K562 (cell line): ENCODE measurements at regions not wholly inside any gene's neighbourhood (a gene's known extent, or its start where the extent isn't known, plus 50 kb on each side); places are given as distances from the start of the nearest gene placed in this dataset.

Source experiments
- ATAC-seq: fragments of 200-7000 bp; cut with Tn5 transposase; 3 replicates; pipeline ENCODE4 v1.9.1; 2020; ENCODE audit warnings: moderate library complexity
- BruUV-seq: library from RNA; stranded (reverse); fragments of 400-500 nt; replicated peaks from 2 replicates; lab custom pipeline; 2021; lab: Mats Ljungman, UMichigan
- CTCF ChIA-PET: fragments of 300-600 bp; formaldehyde crosslinking; extraction: SDS; loops from one replicate; lab custom pipeline; 2021; ENCODE audit warnings: low intra/inter-chr PET ratio; lab: Yijun Ruan, JAX
- POLR2A ChIA-PET: fragments of 300-600, 350-650 bp; sonication (Branson Sonifier 250); formaldehyde crosslinking; extraction: SDS; loops from one replicate; lab custom pipeline; 2021; ENCODE audit warnings: antibody characterized with exemption, inconsistent platforms; lab: Yijun Ruan, JAX
- DNase-seq, 4 experiments: peaks; one replicate each; pipeline versions ENCODE4 v3.0.0 to v3.0.0-alpha.2; 2011 to 2018; ENCODE audit warnings: low spot score in 3 of 4, mixed read lengths in 3 of 4; ENCODE audit errors: extremely low read depth in 1 of 4
- FAIRE-seq: peaks from 2 replicates; lab custom pipeline; 2011; peaks lifted over from hg19 to GRCh38; lab: Jason Lieb, UNC
- H2AFZ ChIP-seq: 2 replicates; pipeline ENCODE4 v1.6.0; 2011; ENCODE audit warnings: low read depth, low read length, control low read depth, inconsistent platforms
- H3K27ac ChIP-seq: fragments of 200-600 bp; 3 replicates; pipeline ENCODE4 v1.8.0; 2011; ENCODE audit warnings: low read depth, mild to moderate bottlenecking, control low read depth, inconsistent platforms, low read length, moderate library complexity, mixed read lengths; ENCODE audit errors: extremely low read depth
- H3K27me3 ChIP-seq, 2 experiments: fragments of 300-600 bp in 1 of 2; 2 replicates in 1 of 2; 3 replicates in 1 of 2; pipeline versions ENCODE4 v1.6.0 to v1.8.0; 2011; ENCODE audit warnings: inconsistent platforms in 2 of 2, low read length in 2 of 2, mild to moderate bottlenecking in 1 of 2, mixed read lengths in 1 of 2, moderate library complexity in 1 of 2; ENCODE audit not compliant: control insufficient read depth in 2 of 2, insufficient read depth in 2 of 2
- H3K36me3 ChIP-seq: fragments of 300-600 bp; 3 replicates; pipeline ENCODE4 v1.8.0; 2011; ENCODE audit warnings: mild to moderate bottlenecking, low read length, inconsistent platforms; ENCODE audit not compliant: control insufficient read depth, insufficient read depth
- H3K4me1 ChIP-seq, 2 experiments: fragments of 200-600 bp in 1 of 2; replicated peaks in 1 of 2; 2 replicates in 1 of 2; 3 replicates in 1 of 2; pipeline versions ENCODE4 v1.5.1 to v1.8.0; 2011; ENCODE audit warnings: inconsistent platforms in 2 of 2, low read length in 2 of 2, mild to moderate bottlenecking in 1 of 2, mixed read lengths in 1 of 2, moderate library complexity in 1 of 2; ENCODE audit not compliant: control insufficient read depth in 2 of 2, insufficient read depth in 2 of 2
- H3K4me2 ChIP-seq: 2 replicates; pipeline ENCODE4 v1.6.1; 2011; ENCODE audit warnings: low read length, control low read depth, inconsistent platforms, mixed read lengths; ENCODE audit not compliant: insufficient read depth
- H3K4me3 ChIP-seq: fragments of 200-600 bp; sonication (generic), shearing (Covaris generic); 2 replicates; pipeline ENCODE4 v1.5.1; 2016; ENCODE audit warnings: control low read depth, inconsistent platforms
- H3K79me2 ChIP-seq: fragments of 200-600 bp; 3 replicates; pipeline ENCODE4 v1.8.0; 2011; ENCODE audit warnings: low read length, inconsistent platforms; ENCODE audit not compliant: control insufficient read depth, insufficient read depth
- H3K9ac ChIP-seq, 2 experiments: 2 replicates each; pipeline versions ENCODE4 v1.6.0 to v1.6.1; 2011; ENCODE audit warnings: low read depth in 2 of 2, low read length in 2 of 2, control low read depth in 1 of 2, inconsistent platforms in 1 of 2, mild to moderate bottlenecking in 1 of 2, mixed read lengths in 1 of 2; ENCODE audit not compliant: insufficient read depth in 1 of 2
- H3K9me1 ChIP-seq: one replicate; pipeline ENCODE4 v1.6.0; 2011; ENCODE audit warnings: inconsistent platforms, mild to moderate bottlenecking, low read length, moderate library complexity; ENCODE audit not compliant: control insufficient read depth, insufficient read depth
- H3K9me3 ChIP-seq: replicated peaks from 2 replicates; pipeline ENCODE4 v1.5.1; 2011; ENCODE audit warnings: low read depth, low read length, inconsistent platforms; ENCODE audit not compliant: control insufficient read depth, insufficient read depth
- H4K20me1 ChIP-seq: replicated peaks from 2 replicates; pipeline ENCODE4 v1.6.1; 2011; ENCODE audit warnings: low read length, inconsistent platforms, mixed read lengths; ENCODE audit not compliant: control insufficient read depth, insufficient read depth
- CBFB ChIP-seq: sonication (generic); formaldehyde crosslinking; IDR thresholded peaks from 2 replicates; pipeline ENCODE4 v1.4.0; 2020; ENCODE audit warnings: mild to moderate bottlenecking, missing genetic modification reagents
- GABPB1 ChIP-seq: sonication (generic); formaldehyde crosslinking; IDR thresholded peaks from 2 replicates; pipeline ENCODE4 v1.8.0; 2022; ENCODE audit warnings: mild to moderate bottlenecking, missing genetic modification reagents
- HNRNPH1 ChIP-seq: fragments of 200-400 bp; formaldehyde crosslinking; optimal IDR thresholded peaks from 2 replicates; pipeline ENCODE3; 2017; ENCODE audit warnings: low read depth, mild to moderate bottlenecking, low read length, moderate library complexity
- HNRNPL ChIP-seq: fragments of 200-400 bp; formaldehyde crosslinking; IDR thresholded peaks from 2 replicates; pipeline ENCODE4 v1.6.1; 2017; ENCODE audit warnings: low read depth, mild to moderate bottlenecking, low read length
- MIER1 ChIP-seq: fragments of 450-650 bp; IDR thresholded peaks from 2 replicates; pipeline ENCODE4 v1.6.1; 2016; ENCODE audit warnings: antibody characterized with exemption, mild to moderate bottlenecking, low read depth
- NFE2L1 ChIP-seq: fragments of 450-650 bp; IDR thresholded peaks from 2 replicates; pipeline ENCODE4 v1.6.1; 2016; ENCODE audit warnings: missing genetic modification characterization, low read depth, mild to moderate bottlenecking, missing compliant biosample characterization, moderate library complexity, borderline replicate concordance
- POLR2A ChIP-seq: fragments of 450-650 bp; conservative IDR thresholded peaks from 2 replicates; pipeline ENCODE4 v1.6.1; 2016
- SMAD1 ChIP-seq: fragments of 150-350 bp; IDR thresholded peaks from 2 replicates; pipeline ENCODE4 v1.6.1; 2014; ENCODE audit warnings: low read length, low read depth; ENCODE audit not compliant: partially characterized antibody
- TEAD2 ChIP-seq: fragments of 450-650 bp; IDR thresholded peaks from 2 replicates; pipeline ENCODE4 v1.6.1; 2016; ENCODE audit warnings: missing genetic modification characterization, control low read depth, missing compliant biosample characterization
- ZBTB49 ChIP-seq: sonication (generic); formaldehyde crosslinking; IDR thresholded peaks from 2 replicates; pipeline ENCODE4 v1.8.0; 2022; ENCODE audit warnings: missing genetic modification reagents, mild to moderate bottlenecking, borderline replicate concordance
- ZNF124 ChIP-seq: sonication (generic); formaldehyde crosslinking; IDR thresholded peaks from 2 replicates; pipeline ENCODE4 v1.8.1; 2022; ENCODE audit warnings: missing genetic modification reagents
- ZNF217 ChIP-seq: sonication (generic); formaldehyde crosslinking; IDR thresholded peaks from 2 replicates; pipeline ENCODE4 v1.8.0; 2022; ENCODE audit warnings: mild to moderate bottlenecking, missing genetic modification reagents
- ZNF282 ChIP-seq: sonication (generic); formaldehyde crosslinking; IDR thresholded peaks from 2 replicates; pipeline ENCODE4 v1.8.1; 2023; ENCODE audit warnings: missing genetic modification reagents
- whole genome bisulfite sequencing: fragments of 100-300 bp; shearing (Covaris generic); methylation state at CpG from one replicate; pipeline ENCODE4 v1.1.6; 2016; ENCODE audit warnings: low coverage, mixed read lengths; ENCODE audit not compliant: insufficient coverage; ENCODE audit errors: missing lambda C conversion rate; 5-methylcytosine and 5-hydroxymethylcytosine counted together
- in situ Hi-C: fragments of 300-500 bp; cut with MboI; formaldehyde crosslinking; loops from 4 replicates; pipeline ENCODE4 v1.15.0; 2018; ENCODE audit warnings: inconsistent platforms, mixed read lengths
- intact Hi-C: fragments of 100-400 bp; cut with micrococcal nuclease; formaldehyde crosslinking; loops from 2 replicates; pipeline ENCODE4 v1.14.2; 2022
- TF ChIP-seq, protein P1 (sequence below): fragments of 250-450 bp; sonication (Bioruptor Pico); IDR thresholded peaks from 2 replicates; pipeline ENCODE4 v1.5.0; 2021

GRCh38 chr12:127393896-127394295, 873.1 kb upstream of the TMEM132C start:
- H3K4me2 ChIP-seq: no peak overlapping the region
- CTCF ChIA-PET: no interaction called here
- DNase-seq: no peak
- intact Hi-C loops: no loop called here
- TF ChIP-seq POLR2A (no peak), SMAD1 (no peak), HNRNPH1 (no peak), ZNF124 (CRISPR knock-in tag) (no peak), HNRNPL (no peak), CBFB (CRISPR knock-in tag) (no peak), NFE2L1 (tag) (no peak), MIER1 (no peak)
- TF ChIP-seq, all 486 proteins: peak for 0
- WGBS: 3% methylated on average over 2 of the region's 2 CpGs
- H3K9ac ChIP-seq: no peak overlapping the region
- no peak overlapping the region for H3K4me3 ChIP-seq
- BruUV-seq: no TSS peak
- POLR2A ChIA-PET: no interaction called here
- H3K27me3 ChIP-seq: no peaks in the 10 kb centered on the region
- H3K4me1 ChIP-seq: no peaks in the 10 kb centered on the region
- in situ Hi-C loops: loop anchor here (25.0 kb wide), 1 partner anchor 1332 kb away; no protein-coding TSS in a partner anchor
- FAIRE-seq (no peak), ATAC-seq (no peak)
- H3K27ac ChIP-seq: no peak overlapping the region
- no peak overlapping the region for H2AFZ ChIP-seq
- no peaks in the 10 kb centered on the region for H3K9me3 ChIP-seq
- H3K36me3 ChIP-seq: no peaks in the 10 kb centered on the region
- no peaks in the 10 kb centered on the region for H4K20me1 ChIP-seq
- H3K79me2 ChIP-seq: no peaks in the 10 kb centered on the region
- H3K9me1 ChIP-seq: no peaks in the 10 kb centered on the region

DNA sequence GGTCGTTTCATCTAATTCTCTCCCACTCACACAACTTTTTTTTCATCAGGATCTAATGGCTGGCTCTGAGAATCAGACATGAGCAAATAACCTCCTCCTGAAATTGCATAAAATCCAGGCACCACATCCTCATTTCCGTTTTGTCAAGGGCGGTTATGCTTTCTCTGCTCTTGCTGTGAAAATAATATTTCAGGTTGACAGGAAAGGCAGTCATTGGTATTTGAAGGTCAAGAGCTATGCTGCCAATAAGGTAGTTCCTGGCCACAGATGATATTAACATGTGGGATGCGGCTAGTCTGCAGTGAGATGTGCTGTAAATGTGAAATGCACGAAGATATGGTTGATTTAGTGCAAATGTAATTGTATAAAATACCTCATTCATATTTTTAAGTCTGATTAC, 870.2 kb upstream of the TMEM132C start:
- no TSS peak for BruUV-seq

More for the DNA sequence above, 870.2 kb upstream of the TMEM132C start:
- no peak for ATAC-seq
- Histone ChIP-seq H3K4me2 (no peak overlapping the region), H3K4me1 (no peaks in the 10 kb centered on the region), H3K27me3 (no peaks in the 10 kb centered on the region), H3K9me3 (no peaks in the 10 kb centered on the region), H4K20me1 (no peaks in the 10 kb centered on the region), H3K27ac (no peak overlapping the region), H3K9me1 (no peaks in the 10 kb centered on the region), H2AFZ (no peak overlapping the region), H3K36me3 (no peaks in the 10 kb centered on the region), H3K79me2 (no peaks in the 10 kb centered on the region), H3K9ac (no peak overlapping the region), H3K4me3 (no peak overlapping the region)
- TF ChIP-seq ZNF217 (CRISPR knock-in tag) (no peak), ZNF282 (CRISPR knock-in tag) (no peak), ZBTB49 (CRISPR knock-in tag) (no peak), TEAD2 (tag) (no peak), GABPB1 (no peak)
- TF ChIP-seq, protein P1, sequence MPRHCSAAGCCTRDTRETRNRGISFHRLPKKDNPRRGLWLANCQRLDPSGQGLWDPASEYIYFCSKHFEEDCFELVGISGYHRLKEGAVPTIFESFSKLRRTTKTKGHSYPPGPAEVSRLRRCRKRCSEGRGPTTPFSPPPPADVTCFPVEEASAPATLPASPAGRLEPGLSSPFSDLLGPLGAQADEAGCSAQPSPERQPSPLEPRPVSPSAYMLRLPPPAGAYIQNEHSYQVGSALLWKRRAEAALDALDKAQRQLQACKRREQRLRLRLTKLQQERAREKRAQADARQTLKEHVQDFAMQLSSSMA (CRISPR knock-in tag): no peak
- ChIA-PET POLR2A (no interaction called here), CTCF (no interaction called here)
- WGBS: 0% methylated on average over 5 of the region's 5 CpGs
- in situ Hi-C loops: loop anchor here (25.0 kb wide), 1 partner anchor 1334 kb away; no protein-coding TSS in a partner anchor
- DNase-seq: no peak
- intact Hi-C loops: no loop called here
- FAIRE-seq: no peak
